Keratinocyte (primary cell): ENCODE measurements at regions not wholly inside any gene's neighbourhood (a gene's known extent, or its start where the extent isn't known, plus 50 kb on each side); places are given as distances from the start of the nearest gene placed in this dataset.

Experiments used
- EZH2 ChIP-seq: IDR thresholded peaks from one replicate; pipeline ENCODE4 v1.6.1; 2012; ENCODE audit warnings: inconsistent platforms, mild to moderate bottlenecking, low read length, moderate library complexity
- TF ChIP-seq, protein P1 (sequence below), 3 experiments: IDR thresholded peaks in 1 of 3; conservative IDR thresholded peaks in 1 of 3; optimal IDR thresholded peaks in 1 of 3; 2 replicates in 2 of 3; 3 replicates in 1 of 3; pipeline versions ENCODE3 to v1.5.1; 2011; ENCODE audit warnings: low read length in 3 of 3, mild to moderate bottlenecking in 3 of 3, moderate library complexity in 2 of 3, control low read depth in 1 of 3, inconsistent platforms in 1 of 3; ENCODE audit not compliant: insufficient read depth in 2 of 3; ENCODE audit errors: extremely low read depth in 1 of 3

DNA sequence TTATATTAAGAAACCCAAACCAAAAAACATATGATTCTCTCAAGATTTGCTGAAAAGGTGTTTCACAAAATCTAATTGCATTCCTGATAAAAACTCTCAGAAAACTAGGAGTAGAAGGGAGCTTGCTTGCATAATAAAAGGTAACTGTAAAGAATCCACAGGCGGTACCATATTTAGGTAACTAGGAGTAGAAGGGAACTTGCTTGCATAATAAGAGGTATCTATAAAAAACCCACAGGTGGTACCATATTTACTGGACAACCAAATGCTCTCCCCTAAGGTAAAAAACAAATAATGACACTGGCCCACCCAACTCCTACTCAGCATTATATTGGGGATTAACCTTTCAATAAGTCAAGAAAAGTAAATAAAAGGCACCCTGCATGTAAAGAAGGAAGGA, 57.5 kb upstream of the FCN1 start:
- TF ChIP-seq, protein P1, sequence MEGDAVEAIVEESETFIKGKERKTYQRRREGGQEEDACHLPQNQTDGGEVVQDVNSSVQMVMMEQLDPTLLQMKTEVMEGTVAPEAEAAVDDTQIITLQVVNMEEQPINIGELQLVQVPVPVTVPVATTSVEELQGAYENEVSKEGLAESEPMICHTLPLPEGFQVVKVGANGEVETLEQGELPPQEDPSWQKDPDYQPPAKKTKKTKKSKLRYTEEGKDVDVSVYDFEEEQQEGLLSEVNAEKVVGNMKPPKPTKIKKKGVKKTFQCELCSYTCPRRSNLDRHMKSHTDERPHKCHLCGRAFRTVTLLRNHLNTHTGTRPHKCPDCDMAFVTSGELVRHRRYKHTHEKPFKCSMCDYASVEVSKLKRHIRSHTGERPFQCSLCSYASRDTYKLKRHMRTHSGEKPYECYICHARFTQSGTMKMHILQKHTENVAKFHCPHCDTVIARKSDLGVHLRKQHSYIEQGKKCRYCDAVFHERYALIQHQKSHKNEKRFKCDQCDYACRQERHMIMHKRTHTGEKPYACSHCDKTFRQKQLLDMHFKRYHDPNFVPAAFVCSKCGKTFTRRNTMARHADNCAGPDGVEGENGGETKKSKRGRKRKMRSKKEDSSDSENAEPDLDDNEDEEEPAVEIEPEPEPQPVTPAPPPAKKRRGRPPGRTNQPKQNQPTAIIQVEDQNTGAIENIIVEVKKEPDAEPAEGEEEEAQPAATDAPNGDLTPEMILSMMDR (optimal IDR thresholded peaks at IDR 0.05 in 1 of 3, IDR thresholded peaks at IDR 0.05 in 1 of 3, conservative IDR thresholded peaks at IDR 0.05 in 1 of 3; ENCODE audit: extremely low read depth in 1 of 3, insufficient read depth in 2 of 3, low read length in 3 of 3): no peak
- TF ChIP-seq EZH2: no peak
